ENCODE measurements at regions not wholly inside any gene's neighbourhood (a gene's known extent, or its start where the extent isn't known, plus 50 kb on each side); places are given as distances from the start of the nearest gene placed in this dataset.
A peak's percentile ranks its signal among the peaks of the same experiment; 100 is the strongest.

DNA sequence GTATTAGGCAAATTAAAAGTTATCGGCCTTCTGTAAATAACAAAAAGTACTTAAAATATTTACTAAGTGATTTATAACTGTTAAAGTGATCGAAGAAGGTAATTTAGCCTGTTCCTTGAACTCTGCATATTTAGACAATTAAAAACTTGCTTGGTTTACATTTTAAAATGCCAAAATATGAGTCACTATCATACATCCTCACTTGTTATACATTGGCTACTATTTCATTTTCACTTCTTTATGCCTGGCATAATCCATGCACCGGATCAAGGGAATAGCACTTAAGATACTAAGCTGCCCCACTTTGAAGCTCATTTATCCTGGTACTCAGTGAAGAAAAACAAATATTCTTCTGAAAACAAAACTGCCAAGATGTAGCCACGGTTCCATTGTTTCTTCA is 344.6 kb downstream of the UBE3D start:
- Histone ChIP-seq H3K27ac (ENCODE audit: low read depth, low read length, severe bottlenecking) (no peak overlapping the region), H3K9me3 (ENCODE audit: control insufficient read depth, low read length) (no peaks in the 10 kb centered on the region), H3K4me3 (ENCODE audit: extremely low read depth, insufficient read depth, low read length, poor library complexity, severe bottlenecking) (no peak overlapping the region), H3K4me1 (ENCODE audit: control insufficient read depth, insufficient read depth, low read length, poor library complexity, severe bottlenecking) (no peaks in the 10 kb centered on the region), H3K36me3 (ENCODE audit: control insufficient read depth, insufficient read depth, low read length) (no peaks in the 10 kb centered on the region)
- 82 to 84% methylated on average over 2 of the region's 4 CpGs for WGBS, 2 experiments (ENCODE audit: insufficient coverage in 2 of 2)

DNA sequence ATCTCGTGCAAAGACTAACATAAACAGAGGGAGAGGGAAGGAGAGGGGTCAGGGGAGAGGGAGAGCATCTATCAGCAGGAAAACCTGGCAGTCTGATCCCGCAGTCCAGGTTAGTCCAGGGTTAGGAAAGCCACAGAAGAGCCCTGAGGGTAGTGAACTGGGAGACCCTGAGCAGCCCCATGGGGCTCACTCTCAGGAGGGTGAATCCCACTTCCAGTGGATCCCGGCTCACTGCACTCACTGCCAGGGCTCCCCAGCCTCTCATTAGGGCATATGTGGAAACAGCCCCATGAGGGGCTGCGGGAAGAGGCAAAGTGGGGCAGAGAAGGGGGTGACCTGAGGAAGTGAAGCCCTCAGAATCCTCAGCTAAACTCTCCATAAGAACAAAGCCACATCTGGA is 329.9 kb downstream of the UBE3D start:
- Histone ChIP-seq H3K9me3 (ENCODE audit: control insufficient read depth, low read length) (no peaks in the 10 kb centered on the region), H3K36me3 (ENCODE audit: control insufficient read depth, insufficient read depth, low read length) (no peaks in the 10 kb centered on the region), H3K4me1 (ENCODE audit: control insufficient read depth, insufficient read depth, low read length, poor library complexity, severe bottlenecking) (no peaks in the 10 kb centered on the region), H3K27ac (ENCODE audit: low read depth, low read length, severe bottlenecking) (no peak overlapping the region), H3K4me3 (ENCODE audit: extremely low read depth, insufficient read depth, low read length, poor library complexity, severe bottlenecking) (no peak overlapping the region)
- WGBS, 2 experiments (ENCODE audit: insufficient coverage in 2 of 2): 83 to 95% methylated on average over 2 of the region's 4 CpGs

DNA sequence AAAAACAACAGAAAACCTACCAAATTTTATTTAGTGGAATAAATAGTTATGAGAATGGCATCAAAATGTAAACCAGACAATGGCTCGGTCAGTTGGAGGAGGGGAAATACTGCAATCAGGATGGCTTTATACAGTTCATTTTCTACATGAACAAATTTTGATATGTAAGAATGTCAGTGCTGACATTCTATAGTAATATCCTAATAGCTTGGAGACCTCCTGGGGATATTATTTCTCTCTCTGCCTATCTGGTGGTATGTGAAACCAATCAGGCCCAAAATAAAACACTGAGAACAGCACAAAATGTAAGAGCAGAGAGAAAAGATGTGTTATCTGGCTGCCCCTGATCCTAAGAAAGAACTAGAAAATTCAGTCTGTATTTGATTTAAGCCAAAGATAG is 327.7 kb downstream of the UBE3D start:
- Histone ChIP-seq H3K4me1 (ENCODE audit: control insufficient read depth, insufficient read depth, low read length, poor library complexity, severe bottlenecking) (no peaks in the 10 kb centered on the region), H3K36me3 (ENCODE audit: control insufficient read depth, insufficient read depth, low read length) (no peaks in the 10 kb centered on the region), H3K9me3 (ENCODE audit: control insufficient read depth, low read length) (no peaks in the 10 kb centered on the region), H3K4me3 (ENCODE audit: extremely low read depth, insufficient read depth, low read length, poor library complexity, severe bottlenecking) (no peak overlapping the region), H3K27ac (ENCODE audit: low read depth, low read length, severe bottlenecking) (no peak overlapping the region)
- WGBS, 2 experiments (ENCODE audit: insufficient coverage in 2 of 2): no CpG with 5 or more reads among the region's 1 CpG

DNA sequence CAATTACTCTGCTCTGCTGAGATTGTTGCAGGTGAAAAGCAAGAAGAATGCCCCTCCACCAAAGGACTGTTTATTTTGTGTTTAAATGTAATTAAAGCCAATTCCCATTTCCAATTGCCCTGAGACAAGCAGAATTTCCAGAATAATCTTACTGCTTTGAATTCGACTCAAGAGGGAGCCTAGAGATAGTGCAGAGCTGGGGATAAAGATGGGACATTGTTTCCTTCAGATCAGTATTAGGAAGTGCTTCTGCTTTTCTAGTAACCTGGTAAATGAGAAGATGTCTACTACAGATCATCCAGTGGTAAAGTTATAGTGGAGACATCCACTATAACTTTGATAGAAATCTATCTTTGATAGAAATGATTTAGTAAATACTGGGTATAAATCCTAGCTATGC is 326.9 kb downstream of the UBE3D start:
- 40% methylated on average over 1 of the region's 1 CpG; no CpG with 5 or more reads in 1 of the 2 experiments for WGBS, 2 experiments (ENCODE audit: insufficient coverage in 2 of 2)
- Histone ChIP-seq H3K36me3 (ENCODE audit: control insufficient read depth, insufficient read depth, low read length) (no peaks in the 10 kb centered on the region), H3K27ac (ENCODE audit: low read depth, low read length, severe bottlenecking) (no peak overlapping the region), H3K9me3 (ENCODE audit: control insufficient read depth, low read length) (no peaks in the 10 kb centered on the region), H3K4me3 (ENCODE audit: extremely low read depth, insufficient read depth, low read length, poor library complexity, severe bottlenecking) (no peak overlapping the region), H3K4me1 (ENCODE audit: control insufficient read depth, insufficient read depth, low read length, poor library complexity, severe bottlenecking) (no peaks in the 10 kb centered on the region)

DNA sequence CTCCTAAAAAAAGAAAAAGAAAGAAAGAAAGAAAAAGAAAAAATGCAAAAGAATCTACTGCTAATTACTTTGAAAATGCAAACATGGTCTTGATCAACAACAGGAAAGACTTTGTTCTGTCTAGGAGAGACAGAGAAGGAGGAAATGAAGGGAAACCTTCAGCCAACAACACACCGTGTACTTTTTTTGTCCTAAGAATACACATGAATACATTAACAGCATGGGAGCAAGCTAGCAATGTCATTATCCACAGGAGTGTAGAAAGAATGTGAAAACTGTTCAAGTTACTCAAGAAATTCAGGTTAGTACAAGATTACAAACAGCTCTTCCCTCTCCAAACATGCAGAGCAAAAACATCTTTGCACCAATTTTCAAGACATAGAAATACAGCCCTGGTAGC is 326.3 kb downstream of the UBE3D start:
- peak overlapping the region; percentile 5 for H3K27ac ChIP-seq (ENCODE audit: low read depth, low read length, severe bottlenecking)
- WGBS, 2 experiments (ENCODE audit: insufficient coverage in 2 of 2): no CpG with 5 or more reads among the region's 1 CpG

DNA sequence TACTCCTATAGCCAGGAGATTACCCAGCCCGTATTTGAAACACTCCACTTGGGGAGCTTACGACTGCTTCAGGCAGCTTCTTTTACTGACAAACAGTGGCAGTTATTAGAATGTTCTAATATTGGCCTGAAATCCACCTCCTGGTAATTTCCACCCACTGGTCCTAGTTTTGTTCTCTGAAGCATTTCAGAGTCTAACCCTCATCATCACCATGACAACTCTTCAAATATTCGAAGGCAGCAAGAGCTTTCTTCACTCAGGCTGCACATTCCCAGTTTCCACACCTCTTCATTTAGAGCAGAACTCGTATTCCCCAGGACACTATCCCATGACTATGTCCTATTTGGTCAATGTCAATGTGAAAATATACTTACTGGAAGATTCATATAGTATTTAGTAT is 325.6 kb downstream of the UBE3D start:
- H3K4me3 ChIP-seq (ENCODE audit: extremely low read depth, insufficient read depth, low read length, poor library complexity, severe bottlenecking): no peak overlapping the region
- no peaks in the 10 kb centered on the region for H3K4me1 ChIP-seq (ENCODE audit: control insufficient read depth, insufficient read depth, low read length, poor library complexity, severe bottlenecking)
- WGBS, 2 experiments (ENCODE audit: insufficient coverage in 2 of 2): 73 to 75% methylated on average over 1 to 2 of the region's 4 CpGs
- H3K9me3 ChIP-seq (ENCODE audit: control insufficient read depth, low read length): no peaks in the 10 kb centered on the region
- no peak overlapping the region for H3K27ac ChIP-seq (ENCODE audit: low read depth, low read length, severe bottlenecking)
- no peaks in the 10 kb centered on the region for H3K36me3 ChIP-seq (ENCODE audit: control insufficient read depth, insufficient read depth, low read length)

More for the DNA sequence above, 326.3 kb downstream of the UBE3D start:
- Histone ChIP-seq H3K36me3 (ENCODE audit: control insufficient read depth, insufficient read depth, low read length) (no peaks in the 10 kb centered on the region), H3K4me1 (ENCODE audit: control insufficient read depth, insufficient read depth, low read length, poor library complexity, severe bottlenecking) (no peaks in the 10 kb centered on the region), H3K4me3 (ENCODE audit: extremely low read depth, insufficient read depth, low read length, poor library complexity, severe bottlenecking) (no peak overlapping the region), H3K9me3 (ENCODE audit: control insufficient read depth, low read length) (no peaks in the 10 kb centered on the region)

DNA sequence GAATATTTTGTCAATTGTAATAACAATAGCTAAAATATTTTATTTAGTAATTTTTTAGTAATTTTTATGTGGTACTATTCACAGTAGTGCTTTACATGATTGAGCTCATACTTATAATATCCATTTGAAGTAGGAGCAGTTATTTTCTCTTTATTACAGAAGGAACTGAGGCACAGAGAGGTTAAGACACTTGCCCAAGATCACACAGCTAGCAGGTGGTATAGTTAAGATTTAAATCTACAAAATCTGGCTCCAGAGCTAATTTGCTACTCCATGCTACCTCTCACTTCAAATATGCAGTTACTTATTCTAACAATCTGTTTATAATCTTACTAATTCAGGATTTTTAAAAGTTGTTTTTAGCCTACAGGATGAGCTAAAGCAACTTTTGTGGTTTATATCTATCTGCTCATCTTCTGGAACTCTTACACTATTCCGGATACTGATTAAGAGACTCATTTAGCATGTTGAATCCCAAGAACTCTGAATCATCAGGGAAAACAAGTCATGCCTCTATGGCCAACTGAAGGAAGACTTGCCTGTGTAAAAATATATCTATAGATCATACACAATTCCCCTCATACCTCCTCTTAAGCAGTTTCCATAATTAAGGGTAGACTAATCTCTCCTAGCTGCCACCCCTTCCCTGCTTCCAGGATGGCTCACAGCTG is 324.2 kb downstream of the UBE3D start:
- Histone ChIP-seq H3K27ac (ENCODE audit: low read depth, low read length, severe bottlenecking) (no peak overlapping the region), H3K36me3 (ENCODE audit: control insufficient read depth, insufficient read depth, low read length) (no peaks in the 10 kb centered on the region), H3K4me1 (ENCODE audit: control insufficient read depth, insufficient read depth, low read length, poor library complexity, severe bottlenecking) (no peaks in the 10 kb centered on the region), H3K4me3 (ENCODE audit: extremely low read depth, insufficient read depth, low read length, poor library complexity, severe bottlenecking) (no peak overlapping the region), H3K9me3 (ENCODE audit: control insufficient read depth, low read length) (no peaks in the 10 kb centered on the region)
- 100% methylated on average over 1 of the region's 1 CpG; no CpG with 5 or more reads in 1 of the 2 experiments for WGBS, 2 experiments (ENCODE audit: insufficient coverage in 2 of 2)

DNA sequence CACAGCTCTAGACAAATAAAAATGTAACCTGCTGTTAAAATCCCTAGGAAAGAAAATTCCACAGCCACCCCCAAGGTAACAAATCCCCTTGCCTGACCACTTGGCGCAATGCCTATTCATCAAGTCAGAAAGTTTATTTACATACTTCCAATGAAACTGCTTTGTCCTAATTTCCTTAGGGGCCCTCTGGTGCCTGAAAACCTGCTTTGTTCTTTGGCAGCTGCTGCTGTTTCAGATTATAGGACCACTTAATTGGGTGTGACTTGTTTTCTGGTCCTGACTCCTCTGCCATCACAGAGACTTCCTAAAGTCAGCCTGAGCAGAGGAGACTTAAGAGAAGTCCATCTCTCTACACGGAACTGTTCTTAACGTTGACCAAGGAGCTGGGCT is 323.6 kb downstream of the UBE3D start:
- H3K4me1 ChIP-seq (ENCODE audit: control insufficient read depth, insufficient read depth, low read length, poor library complexity, severe bottlenecking): no peaks in the 10 kb centered on the region
- H3K27ac ChIP-seq (ENCODE audit: low read depth, low read length, severe bottlenecking): no peak overlapping the region
- H3K4me3 ChIP-seq (ENCODE audit: extremely low read depth, insufficient read depth, low read length, poor library complexity, severe bottlenecking): no peak overlapping the region
- H3K36me3 ChIP-seq (ENCODE audit: control insufficient read depth, insufficient read depth, low read length): no peaks in the 10 kb centered on the region
- no peaks in the 10 kb centered on the region for H3K9me3 ChIP-seq (ENCODE audit: control insufficient read depth, low read length)
- WGBS, 2 experiments (ENCODE audit: insufficient coverage in 2 of 2): 62 to 87% methylated on average over 2 to 3 of the region's 3 CpGs

DNA sequence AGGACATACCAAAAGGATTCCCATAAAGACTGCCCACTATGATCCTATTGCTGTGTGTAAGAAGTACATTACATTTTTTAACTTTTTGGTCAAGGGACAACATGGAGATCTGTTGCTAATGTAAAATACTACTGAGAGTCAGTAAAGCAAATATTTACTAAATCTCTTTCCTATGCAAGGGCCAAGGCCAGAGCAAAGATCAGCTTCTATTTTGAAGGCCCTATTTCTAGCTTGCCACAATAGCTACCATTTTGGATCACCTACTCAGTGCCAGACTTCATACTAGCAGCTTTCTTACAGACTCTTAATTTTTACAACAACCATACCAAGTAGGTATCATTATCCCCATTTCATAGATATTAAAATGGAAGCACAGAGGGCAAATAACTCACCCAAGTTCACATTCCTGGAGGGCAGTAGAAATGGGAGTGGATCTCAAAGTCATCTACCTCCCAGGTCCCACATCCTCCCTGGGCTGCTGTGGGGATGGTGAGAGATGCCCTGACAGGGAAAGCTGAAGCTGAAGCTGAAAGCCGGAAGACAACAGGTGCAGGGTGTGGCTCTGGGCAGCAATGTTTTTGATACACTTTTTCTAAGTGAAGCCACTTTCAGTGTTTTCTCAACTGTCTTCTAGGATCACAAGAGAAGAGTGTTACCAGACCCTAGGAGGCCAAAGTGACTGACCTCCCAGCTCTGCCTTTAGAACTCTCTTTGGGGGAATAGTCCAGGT is 321.2 kb downstream of the UBE3D start:
- H3K4me1 ChIP-seq (ENCODE audit: control insufficient read depth, insufficient read depth, low read length, poor library complexity, severe bottlenecking): no peaks in the 10 kb centered on the region
- no peaks in the 10 kb centered on the region for H3K36me3 ChIP-seq (ENCODE audit: control insufficient read depth, insufficient read depth, low read length)
- H3K27ac ChIP-seq (ENCODE audit: low read depth, low read length, severe bottlenecking): no peak overlapping the region
- H3K4me3 ChIP-seq (ENCODE audit: extremely low read depth, insufficient read depth, low read length, poor library complexity, severe bottlenecking): no peak overlapping the region
- H3K9me3 ChIP-seq (ENCODE audit: control insufficient read depth, low read length): no peaks in the 10 kb centered on the region
- 100% methylated on average over 1 of the region's 1 CpG; no CpG with 5 or more reads in 1 of the 2 experiments for WGBS, 2 experiments (ENCODE audit: insufficient coverage in 2 of 2)

DNA sequence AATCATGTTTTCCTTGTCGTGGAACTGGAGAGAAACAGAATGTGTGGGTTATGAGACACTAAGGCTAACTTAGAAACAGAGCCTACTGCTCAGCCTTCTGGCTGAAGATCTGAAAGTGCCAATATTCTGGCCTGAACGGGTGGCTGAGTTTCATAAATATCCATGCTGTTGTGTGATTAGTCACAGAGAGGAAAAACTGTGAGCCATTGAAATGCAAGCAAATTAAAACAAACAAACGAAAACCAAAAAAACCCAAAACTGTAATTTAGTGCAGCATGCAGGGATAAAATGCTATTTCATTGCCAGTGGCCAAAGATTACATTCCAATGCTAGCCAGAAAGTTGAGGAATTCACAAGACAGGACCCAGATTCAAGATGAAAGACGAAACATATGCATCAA is 315.1 kb downstream of the UBE3D start:
- Histone ChIP-seq H3K9me3 (ENCODE audit: control insufficient read depth, low read length) (no peaks in the 10 kb centered on the region), H3K27ac (ENCODE audit: low read depth, low read length, severe bottlenecking) (no peak overlapping the region), H3K4me1 (ENCODE audit: control insufficient read depth, insufficient read depth, low read length, poor library complexity, severe bottlenecking) (peaks cover 5% of the 10 kb centered on the region), H3K4me3 (ENCODE audit: extremely low read depth, insufficient read depth, low read length, poor library complexity, severe bottlenecking) (no peak overlapping the region), H3K36me3 (ENCODE audit: control insufficient read depth, insufficient read depth, low read length) (no peaks in the 10 kb centered on the region)
- WGBS, 2 experiments (ENCODE audit: insufficient coverage in 2 of 2): 83 to 100% methylated on average over 1 of the region's 4 CpGs

DNA sequence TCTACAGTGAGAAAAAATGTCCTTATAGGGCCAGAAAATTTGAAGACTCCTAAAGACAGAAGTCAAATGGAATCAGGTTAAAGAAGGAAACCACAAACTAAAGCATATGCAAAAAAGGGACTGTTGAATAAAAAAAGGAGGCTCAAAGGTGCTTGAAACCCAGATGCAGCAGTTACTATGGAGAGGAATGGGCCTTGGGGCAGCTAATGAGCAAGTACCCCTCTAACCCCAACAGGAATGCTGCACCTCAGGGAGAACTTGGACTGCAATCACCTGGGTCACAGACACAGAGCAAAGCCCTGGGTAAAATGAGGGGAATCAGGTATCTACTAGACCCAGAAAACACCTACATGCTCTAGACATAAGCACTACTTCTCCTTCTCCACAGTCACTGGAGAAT is 313.9 kb downstream of the UBE3D start:
- no peaks in the 10 kb centered on the region for H3K36me3 ChIP-seq (ENCODE audit: control insufficient read depth, insufficient read depth, low read length)
- no peaks in the 10 kb centered on the region for H3K9me3 ChIP-seq (ENCODE audit: control insufficient read depth, low read length)
- H3K27ac ChIP-seq (ENCODE audit: low read depth, low read length, severe bottlenecking): no peak overlapping the region
- H3K4me3 ChIP-seq (ENCODE audit: extremely low read depth, insufficient read depth, low read length, poor library complexity, severe bottlenecking): no peak overlapping the region
- peaks cover 5% of the 10 kb centered on the region for H3K4me1 ChIP-seq (ENCODE audit: control insufficient read depth, insufficient read depth, low read length, poor library complexity, severe bottlenecking)

Data from mesodermal cell (in vitro differentiated cells).